ENCODE measurements at regions not wholly inside any gene's neighbourhood (a gene's known extent, or its start where the extent isn't known, plus 50 kb on each side); places are given as distances from the start of the nearest gene placed in this dataset.

DNA sequence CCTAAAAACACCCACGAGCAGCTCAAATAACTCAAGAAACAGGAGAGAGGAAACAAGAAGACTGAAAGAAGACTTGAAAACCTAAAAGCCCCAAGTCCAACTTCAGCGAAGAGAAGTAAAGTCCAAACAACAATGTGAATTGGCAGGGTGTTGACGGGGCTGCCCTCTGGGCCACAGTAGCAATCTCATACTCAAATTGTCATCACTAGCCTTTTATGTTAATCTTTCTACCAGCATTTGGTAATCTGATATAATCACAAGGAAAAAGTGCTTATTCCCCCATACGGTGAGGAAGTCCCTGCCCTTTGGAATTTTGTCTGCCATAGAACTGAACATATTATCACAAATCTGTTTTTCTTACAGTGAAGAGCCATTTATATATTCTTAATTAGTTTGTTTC is 51.5 kb upstream of the IFNE start:
- TF ChIP-seq, protein P1, sequence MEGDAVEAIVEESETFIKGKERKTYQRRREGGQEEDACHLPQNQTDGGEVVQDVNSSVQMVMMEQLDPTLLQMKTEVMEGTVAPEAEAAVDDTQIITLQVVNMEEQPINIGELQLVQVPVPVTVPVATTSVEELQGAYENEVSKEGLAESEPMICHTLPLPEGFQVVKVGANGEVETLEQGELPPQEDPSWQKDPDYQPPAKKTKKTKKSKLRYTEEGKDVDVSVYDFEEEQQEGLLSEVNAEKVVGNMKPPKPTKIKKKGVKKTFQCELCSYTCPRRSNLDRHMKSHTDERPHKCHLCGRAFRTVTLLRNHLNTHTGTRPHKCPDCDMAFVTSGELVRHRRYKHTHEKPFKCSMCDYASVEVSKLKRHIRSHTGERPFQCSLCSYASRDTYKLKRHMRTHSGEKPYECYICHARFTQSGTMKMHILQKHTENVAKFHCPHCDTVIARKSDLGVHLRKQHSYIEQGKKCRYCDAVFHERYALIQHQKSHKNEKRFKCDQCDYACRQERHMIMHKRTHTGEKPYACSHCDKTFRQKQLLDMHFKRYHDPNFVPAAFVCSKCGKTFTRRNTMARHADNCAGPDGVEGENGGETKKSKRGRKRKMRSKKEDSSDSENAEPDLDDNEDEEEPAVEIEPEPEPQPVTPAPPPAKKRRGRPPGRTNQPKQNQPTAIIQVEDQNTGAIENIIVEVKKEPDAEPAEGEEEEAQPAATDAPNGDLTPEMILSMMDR (IDR thresholded peaks at IDR 0.05), result no peak

DNA sequence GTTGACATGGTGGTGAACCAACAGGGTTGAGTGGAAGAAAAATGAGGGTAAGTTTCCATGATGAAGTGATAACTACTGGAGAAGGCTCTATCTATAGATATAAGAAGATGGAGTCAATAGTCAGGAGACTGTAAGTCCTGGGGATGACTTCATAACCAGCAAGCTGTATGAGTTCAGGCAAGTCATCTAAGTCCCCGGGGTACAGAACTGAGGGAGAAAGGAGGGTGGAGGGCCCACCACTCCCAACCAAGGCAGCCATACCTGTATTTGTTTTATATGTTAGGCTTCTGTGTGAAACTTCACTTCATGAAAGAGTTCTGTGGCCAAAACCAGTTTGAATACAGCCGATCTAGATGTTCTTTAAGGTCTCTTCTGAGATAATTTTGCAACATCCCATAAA is 53.3 kb upstream of the IFNE start:
- TF ChIP-seq, protein P1 (IDR thresholded peaks at IDR 0.05), result no peak

DNA sequence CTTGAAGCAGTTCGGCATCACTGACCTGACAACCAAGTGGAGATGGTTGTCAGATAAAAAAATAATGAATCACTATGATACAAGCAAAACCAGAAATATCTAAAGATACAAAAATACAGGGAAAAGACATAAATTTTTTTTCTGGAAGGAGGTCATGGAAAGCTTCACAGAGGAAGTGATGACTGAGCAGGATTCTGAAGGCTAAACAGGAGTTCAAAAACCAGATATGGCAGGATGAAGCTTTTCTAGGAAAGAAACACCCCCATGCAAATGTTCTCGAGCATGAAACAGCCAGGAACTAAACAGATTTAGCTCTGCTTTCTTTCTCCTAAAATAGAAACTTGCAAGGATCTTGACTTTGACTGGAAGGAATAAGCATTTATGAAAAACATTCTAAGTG is 60.7 kb upstream of the IFNE start:
- TF ChIP-seq, protein P1 (IDR thresholded peaks at IDR 0.05), result no peak

DNA sequence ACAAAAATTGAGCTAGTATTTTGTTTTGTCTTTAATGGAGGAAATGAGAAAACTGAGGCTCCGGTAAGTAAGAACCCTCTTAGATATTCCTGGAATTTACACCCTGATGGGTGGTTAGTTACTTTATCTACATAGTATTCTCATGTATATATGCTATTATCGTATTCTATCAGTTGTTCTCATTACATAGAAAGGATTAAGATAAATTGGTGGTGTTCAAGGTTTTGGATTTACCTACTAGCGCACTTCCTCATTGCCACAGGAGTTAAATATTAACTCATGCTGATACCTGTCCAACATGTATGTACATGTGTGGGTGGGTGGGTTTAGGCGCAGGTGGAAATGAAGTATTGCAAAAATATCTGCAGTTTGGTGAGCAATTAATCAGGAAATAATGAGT is 61.1 kb upstream of the IFNE start:
- TF ChIP-seq, protein P1 (IDR thresholded peaks at IDR 0.05), result no peak

DNA sequence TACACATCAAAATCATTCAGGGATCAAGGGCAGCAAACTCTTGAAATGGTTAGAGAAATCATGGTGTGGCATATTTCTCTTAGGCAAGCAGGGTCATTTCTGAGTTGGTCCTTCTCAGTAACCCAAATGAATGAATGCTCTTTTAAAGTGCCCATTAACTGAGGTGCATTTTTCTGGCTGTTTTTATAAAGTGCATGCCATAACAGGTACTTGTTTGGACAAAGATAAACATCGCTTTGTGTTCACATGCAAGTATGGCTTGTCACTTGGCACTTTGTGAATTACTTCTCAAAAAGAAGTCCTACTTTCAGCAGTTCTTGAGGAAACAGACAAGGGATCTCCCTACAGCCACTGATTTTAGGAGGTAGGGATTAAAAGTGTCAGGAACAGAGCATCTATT is 64.8 kb upstream of the IFNE start:
- TF ChIP-seq, protein P1 (IDR thresholded peaks at IDR 0.05), result no peak

DNA sequence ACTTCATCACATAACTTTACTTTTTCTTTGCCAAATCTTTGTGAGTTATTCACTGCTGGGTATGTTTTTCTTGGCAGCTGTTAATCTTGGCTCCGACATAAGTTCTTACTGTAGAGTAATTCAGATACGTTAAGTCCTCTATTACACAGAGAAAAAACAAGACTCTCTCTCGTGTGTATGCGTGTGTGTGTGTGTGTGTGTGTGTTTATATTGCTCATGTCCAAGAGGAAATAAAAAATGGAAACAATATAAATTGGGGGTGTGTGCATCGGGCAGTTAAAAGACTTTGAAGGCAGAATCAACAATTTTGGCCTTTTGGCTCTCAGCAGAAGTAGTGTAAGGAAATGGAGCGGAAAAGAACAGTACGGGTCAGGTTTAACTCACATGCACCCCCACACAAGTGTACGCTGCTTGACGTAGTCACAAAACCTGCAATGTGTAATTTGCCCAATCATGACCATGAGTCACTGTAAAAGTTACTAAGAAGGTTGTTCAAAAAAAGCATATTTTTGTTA is 67.2 kb upstream of the IFNE start:
- TF ChIP-seq, protein P1 (IDR thresholded peaks at IDR 0.05), result no peak

DNA sequence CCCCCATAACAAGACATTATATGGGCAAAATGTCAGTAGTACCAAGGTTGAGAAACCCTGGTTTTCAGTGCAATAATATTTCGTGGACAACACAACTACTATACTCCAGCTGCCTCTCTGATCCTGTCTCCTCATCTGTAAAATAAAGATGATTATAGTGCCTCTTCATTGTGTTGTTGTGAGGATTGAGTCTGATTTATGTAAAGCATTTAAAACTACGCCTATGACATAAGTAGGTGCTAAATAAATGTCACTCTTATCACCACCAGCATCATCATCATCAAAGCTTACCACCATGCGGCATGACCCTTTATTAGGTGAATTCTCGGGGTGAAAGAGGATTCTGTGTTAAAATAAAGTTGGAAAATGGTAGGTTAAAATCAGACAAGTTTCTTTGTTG is 67.8 kb upstream of the IFNE start:
- TF ChIP-seq, protein P1 (IDR thresholded peaks at IDR 0.05), result no peak

DNA sequence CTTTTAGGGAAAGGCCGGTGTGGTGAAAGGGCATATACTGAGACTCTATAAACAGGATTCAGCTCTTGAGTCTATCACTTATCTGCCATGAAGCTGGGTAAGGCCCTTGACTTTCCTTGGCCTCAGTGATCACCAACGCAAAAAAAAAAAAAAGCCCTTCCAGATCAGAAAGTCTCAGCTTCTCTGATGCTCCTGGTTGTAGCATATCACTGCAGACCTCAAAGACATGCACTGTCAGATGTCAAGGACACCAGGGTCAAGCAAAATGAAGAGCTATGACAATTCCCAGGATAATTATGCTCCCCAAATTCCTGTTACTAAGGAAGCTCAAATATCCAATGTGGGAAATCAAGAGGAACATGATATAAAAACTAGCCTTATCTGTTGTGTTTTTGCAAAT is 68.3 kb upstream of the IFNE start:
- TF ChIP-seq, protein P1 (IDR thresholded peaks at IDR 0.05), result no peak

Data from LNCAP (cell line).